Astrocyte (in vitro differentiated cells and primary cell): ENCODE measurements at regions not wholly inside any gene's neighbourhood (a gene's known extent, or its start where the extent isn't known, plus 50 kb on each side); places are given as distances from the start of the nearest gene placed in this dataset.

Source experiments
- CTCF ChIP-seq: IDR thresholded peaks from 2 replicates; pipeline ENCODE4 v1.5.1; 2011; ENCODE audit warnings: low read depth, mild to moderate bottlenecking, inconsistent platforms, low read length, moderate library complexity; ENCODE audit not compliant: insufficient read depth
- EZH2 ChIP-seq: IDR thresholded peaks from 2 replicates; pipeline ENCODE4 v1.6.1; 2012; ENCODE audit warnings: mild to moderate bottlenecking, low read length, inconsistent platforms; ENCODE audit not compliant: insufficient read depth

DNA sequence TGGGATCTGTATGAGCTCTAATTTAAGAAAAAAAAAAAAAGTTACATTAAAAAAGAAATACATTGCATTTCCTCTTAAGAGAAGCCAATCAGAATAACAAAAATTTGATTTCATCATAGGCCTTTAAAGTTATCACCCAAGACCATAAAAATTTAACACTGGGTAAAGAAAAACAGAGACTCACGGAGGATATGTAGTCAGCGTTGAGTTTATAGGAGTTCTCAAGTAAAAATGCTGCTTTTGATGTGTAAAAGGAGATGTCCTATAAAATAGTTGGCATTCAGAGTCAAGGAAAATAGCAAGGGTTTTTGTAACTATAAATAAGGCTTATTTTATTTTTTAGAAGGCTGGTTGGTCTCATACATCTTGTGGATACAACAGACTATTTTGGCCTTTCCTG, 191.1 kb downstream of the EFNB2 start:
- TF ChIP-seq CTCF (no peak), EZH2 (no peak)
